ENCODE measurements at regions not wholly inside any gene's neighbourhood (a gene's known extent, or its start where the extent isn't known, plus 50 kb on each side); places are given as distances from the start of the nearest gene placed in this dataset.
A peak's percentile ranks its signal among the peaks of the same experiment; 100 is the strongest.

DNA sequence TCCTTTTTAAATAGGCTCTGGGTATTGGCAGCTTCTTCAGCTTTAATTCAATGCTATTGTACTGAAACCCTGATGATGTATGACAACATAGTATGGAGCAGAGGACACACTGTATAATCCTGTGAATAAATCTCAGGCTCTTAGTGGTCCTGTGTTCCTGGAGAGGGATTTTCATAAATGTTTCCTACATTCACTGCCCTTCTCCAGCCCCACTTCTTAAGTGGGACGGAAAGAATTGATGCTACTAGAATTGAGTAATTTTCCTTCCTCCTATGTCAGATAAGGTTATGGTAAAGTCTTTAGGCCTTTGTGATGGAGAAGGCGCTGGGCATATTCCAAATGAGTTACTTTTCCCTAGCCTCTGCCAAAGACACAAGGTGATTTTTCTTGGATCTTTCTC, 779.4 kb downstream of the TNS3 start:
- TF ChIP-seq CTCF (IDR thresholded peaks at IDR 0.05; ENCODE audit: low read depth, low read length) = no peak
- H3K4me3 ChIP-seq (replicated peaks in 1 of 2; ENCODE audit: low read depth in 2 of 2, low read length in 2 of 2) = no peak overlapping the region
- DNase-seq (ENCODE audit: low read depth in 2 of 2) = no peak

DNA sequence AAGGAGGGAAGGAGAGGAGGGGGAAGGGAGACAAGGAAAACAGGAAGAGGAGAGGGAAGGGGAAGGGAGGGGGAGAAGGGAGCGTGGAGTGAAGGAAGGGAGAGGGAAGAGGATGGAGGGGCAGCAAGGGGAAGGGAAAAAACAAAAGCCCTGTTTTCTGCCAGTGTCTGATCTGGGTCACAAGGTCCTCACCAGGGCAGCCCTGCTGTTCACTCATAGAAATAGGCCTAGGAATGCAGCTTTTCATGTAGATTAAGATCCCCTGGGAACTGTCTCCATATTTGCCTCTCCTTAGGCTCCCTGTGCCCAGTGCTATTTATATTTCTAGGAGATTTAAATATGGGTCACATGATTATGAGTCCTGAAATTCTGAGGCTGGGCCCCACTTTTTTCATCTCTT, 790.7 kb downstream of the TNS3 start:
- DNase-seq (ENCODE audit: low read depth in 2 of 2) = peak; percentile 57 to 69
- no peak overlapping the region for H3K4me3 ChIP-seq (replicated peaks in 1 of 2; ENCODE audit: low read depth in 2 of 2, low read length in 2 of 2)
- no peak for TF ChIP-seq CTCF (IDR thresholded peaks at IDR 0.05; ENCODE audit: low read depth, low read length)

GRCh38 chr7:46786995-46787394, 794.9 kb downstream of the TNS3 start:
- no peak for TF ChIP-seq CTCF (IDR thresholded peaks at IDR 0.05; ENCODE audit: low read depth, low read length)
- no peak overlapping the region for H3K4me3 ChIP-seq (replicated peaks in 1 of 2; ENCODE audit: low read depth in 2 of 2, low read length in 2 of 2)
- no peak for DNase-seq (ENCODE audit: low read depth in 2 of 2)

- no peak overlapping the region for H3K4me3 ChIP-seq (replicated peaks in 1 of 2; ENCODE audit: low read depth in 2 of 2, low read length in 2 of 2)
- DNase-seq (ENCODE audit: low read depth in 2 of 2) = no peak
Observed at GRCh38 chr7:46786221-46786954, 795.5 kb downstream of the TNS3 start.

DNA sequence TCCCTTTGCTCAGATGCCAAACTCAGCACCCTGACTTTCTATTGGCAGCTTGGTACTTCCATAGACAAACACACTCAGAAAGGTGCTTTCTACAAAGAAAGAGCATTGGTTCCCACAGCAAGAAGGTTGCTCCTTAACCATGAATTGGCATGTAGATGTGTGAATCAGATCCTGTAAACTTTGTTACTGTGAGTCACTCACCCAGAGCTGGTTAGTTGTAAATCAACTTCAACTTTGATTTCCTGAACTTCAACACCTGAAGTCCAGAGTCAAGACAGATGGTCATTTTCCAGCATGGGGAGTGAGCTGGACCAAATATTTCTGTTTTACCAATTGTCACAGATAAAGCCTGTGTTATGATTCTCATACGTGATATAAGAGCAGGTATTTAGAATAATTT, 797.2 kb downstream of the TNS3 start:
- TF ChIP-seq CTCF (IDR thresholded peaks at IDR 0.05; ENCODE audit: low read depth, low read length) = no peak
- peak; percentile 29 to 75 for DNase-seq (ENCODE audit: low read depth in 2 of 2)
- H3K4me3 ChIP-seq (replicated peaks in 1 of 2; ENCODE audit: low read depth in 2 of 2, low read length in 2 of 2) = no peak overlapping the region

More at GRCh38 chr7:46786221-46786954, 795.5 kb downstream of the TNS3 start:
- no peak for TF ChIP-seq CTCF (IDR thresholded peaks at IDR 0.05; ENCODE audit: low read depth, low read length)

DNA sequence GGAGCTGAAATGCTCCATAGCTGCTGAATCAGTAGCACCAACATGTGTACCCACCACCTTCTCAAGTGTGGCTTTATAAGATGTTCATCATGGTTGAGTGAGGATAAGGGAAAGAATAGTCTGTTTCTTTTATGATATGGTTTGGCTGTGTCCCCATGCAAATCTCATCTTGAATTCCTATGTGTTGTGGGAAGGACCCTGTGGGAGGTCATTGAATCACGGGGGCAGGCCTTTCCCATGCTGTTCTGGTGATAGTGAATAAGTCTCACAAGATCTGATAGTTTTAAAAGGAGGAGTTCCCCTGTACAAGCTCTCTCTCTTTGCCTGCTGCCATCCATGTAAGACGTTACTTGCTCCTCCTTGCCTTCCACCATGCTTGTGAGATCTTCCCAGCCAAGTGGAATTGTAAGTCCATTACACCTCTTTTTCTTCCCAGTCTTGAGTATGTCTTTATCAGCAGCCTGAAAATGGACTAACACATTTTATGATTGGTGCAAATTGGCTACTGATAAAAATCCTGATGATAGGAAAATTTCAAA, 799.9 kb downstream of the TNS3 start:
- no peak for TF ChIP-seq CTCF (IDR thresholded peaks at IDR 0.05; ENCODE audit: low read depth, low read length)
- H3K4me3 ChIP-seq (replicated peaks in 1 of 2; ENCODE audit: low read depth in 2 of 2, low read length in 2 of 2) = no peak overlapping the region
- DNase-seq (ENCODE audit: low read depth in 2 of 2) = peak in 1 of 2 donors; percentile 20
